Eye (tissue), 1 donor: ENCODE measurements at regions not wholly inside any gene's neighbourhood (a gene's known extent, or its start where the extent isn't known, plus 50 kb on each side); places are given as distances from the start of the nearest gene placed in this dataset.
"Not testable (repeated sequence)": the region's sequence is repeated elsewhere in the genome, so short reads cannot be mapped to it uniquely, and the experiment has no call there.

Source experiments
- DNase-seq: peaks from one replicate; pipeline ENCODE4 v3.0.0-alpha.2; 2015

DNA sequence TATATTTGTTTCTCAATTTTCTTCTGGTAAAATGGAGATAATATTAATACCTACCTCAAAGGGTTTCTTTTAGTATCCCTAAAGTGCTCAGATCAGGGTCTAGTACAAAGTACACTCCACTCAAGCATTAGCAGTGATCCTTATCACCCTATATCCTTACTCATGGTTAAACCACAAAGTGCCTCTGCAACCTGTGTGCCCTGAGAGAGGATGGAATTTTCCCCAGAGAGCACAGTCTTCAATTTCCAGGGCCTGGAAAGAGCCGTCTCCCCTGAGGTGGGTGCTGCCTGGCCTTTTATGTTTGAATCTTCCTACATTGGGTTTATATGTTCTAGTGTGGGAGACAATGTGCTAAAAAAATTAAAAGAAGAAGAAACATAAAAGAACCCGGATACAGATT, 183.1 kb upstream of the FBXO33 start:
- no peak for DNase-seq

DNA sequence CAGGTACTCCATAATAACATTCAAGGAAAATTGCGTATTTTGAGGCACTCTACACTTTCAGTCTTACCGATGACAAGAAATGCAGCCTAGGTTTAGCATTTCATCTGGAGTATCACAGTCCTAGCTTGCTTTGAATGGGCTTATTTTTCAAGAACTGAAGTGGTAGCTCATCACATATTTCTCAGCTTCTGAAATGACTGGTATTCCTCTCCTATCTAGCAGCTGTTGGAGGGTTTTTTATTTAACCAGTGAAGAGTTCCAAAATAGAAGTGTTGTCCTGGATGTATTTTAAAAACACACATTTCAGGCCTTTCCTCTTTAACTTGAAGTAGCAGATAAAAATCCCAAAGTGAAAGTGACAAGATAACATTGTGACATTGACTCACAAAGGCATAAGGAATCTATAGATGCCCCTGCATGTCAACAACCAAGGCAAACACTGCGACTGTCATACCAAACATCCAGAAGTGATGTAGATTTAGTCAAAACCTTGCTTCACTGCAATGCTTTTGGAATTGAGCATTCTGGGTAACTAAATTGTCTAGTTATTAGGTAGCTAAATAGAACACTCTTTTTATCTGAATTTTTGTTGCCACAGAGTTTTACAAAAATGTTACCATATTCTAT, 182.2 kb upstream of the FBXO33 start:
- DNase-seq = no peak

DNA sequence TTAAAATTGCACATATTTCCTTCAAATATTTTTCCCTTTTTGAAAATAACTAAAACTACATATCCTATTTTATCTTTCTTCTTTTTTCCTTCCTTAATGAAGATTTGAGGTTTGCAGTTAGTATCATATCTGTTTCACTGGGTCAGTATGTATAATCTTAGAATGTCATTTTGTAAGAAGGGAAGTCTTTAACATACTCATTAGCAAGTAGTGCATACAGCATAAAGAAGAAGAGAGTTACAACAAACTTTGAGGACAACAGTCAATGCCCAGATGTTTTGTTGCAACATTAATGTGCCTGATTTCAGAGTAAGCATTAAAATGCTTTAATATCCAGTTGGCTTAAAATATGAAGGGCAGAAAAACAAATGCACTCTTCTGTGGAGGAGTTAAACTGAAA, 176.9 kb upstream of the FBXO33 start:
- no peak for DNase-seq

DNA sequence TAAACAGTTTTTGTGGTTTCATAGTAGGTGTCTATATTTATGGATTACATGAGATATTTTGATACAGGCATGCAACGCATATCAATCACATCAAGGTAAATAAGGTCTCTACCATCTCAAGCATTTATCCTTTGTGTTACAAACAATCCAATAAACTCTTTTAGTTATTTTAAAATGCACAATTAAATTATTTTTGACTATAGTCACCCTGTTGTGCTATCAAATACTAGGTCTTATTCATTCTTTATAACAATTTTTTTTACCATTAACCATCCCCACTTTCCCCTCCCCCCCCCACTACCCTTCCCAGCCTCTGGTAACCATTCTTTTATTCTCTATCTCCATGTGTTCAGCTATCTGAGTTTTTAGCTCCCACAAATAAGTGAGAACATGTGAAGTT, 175.7 kb upstream of the FBXO33 start:
- no peak for DNase-seq

DNA sequence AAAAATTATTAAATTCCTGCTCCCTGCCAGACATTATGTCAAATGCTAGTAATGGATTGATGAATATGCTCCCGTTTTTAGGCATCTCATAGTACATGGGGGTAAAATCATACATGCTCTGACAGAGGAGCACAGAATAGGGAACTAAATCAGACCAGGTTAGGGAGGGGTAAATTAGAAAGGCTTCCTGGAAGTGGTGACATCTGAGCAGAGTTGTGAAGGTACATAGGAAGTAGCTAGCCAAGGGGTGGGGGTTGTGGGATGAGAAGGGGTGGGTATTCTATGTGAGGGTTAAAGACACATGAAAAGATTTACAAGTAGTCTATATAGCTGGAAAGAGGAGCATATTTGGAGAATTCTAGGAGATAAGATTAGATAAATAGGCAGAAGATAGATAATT, 171.7 kb upstream of the FBXO33 start:
- no peak for DNase-seq

DNA sequence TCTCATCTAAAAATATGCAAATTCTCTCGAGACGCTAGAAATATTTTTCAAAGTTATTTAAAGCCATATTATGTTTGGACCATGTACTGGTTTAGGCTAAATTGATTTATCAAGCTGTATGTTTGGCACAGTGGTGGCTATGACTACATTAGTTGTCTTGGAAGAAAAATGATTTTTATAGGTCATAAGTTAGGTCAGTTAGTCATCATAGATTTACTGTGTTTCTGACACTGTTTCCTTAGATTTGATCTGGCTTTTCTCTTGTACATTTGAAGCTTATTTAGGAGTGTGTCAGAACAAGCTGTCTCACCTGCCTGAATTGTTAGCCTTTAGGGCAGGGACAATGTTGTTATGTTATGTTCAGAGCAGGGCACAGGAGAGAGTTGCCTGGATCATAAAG, 161.1 kb upstream of the FBXO33 start:
- peak; percentile 5 for DNase-seq

DNA sequence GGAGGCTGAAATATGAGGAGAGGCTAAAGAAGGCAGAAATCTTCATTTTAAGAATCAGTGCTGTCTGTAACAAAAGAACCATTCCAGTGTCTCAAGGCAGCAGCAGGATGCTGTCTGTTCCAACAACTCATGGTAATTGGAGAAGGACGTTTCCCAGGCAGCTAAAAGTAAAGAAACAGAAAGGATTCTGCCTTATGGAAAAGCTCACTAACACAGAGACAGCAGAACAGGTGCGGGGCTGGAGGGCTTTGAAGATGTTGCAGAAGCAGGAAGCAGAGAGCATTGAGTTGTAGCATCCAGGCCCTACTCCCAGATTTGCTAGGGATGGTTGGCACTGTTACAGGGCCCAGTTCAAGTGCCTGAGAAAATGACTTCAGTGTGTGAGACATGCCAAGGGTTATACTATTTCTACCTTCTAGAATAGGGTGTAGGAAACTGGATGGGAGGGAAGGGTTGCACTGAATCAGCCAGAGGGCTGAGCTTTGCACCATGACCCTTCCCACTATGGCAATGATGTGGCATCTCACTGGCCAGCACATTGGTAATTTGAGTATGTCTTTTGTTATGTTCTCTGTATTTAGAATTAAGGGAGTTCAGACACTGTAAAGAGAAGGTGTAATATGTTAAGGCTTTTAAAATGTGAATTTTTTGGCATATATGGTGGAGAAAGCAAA, 160.0 kb upstream of the FBXO33 start:
- DNase-seq = no peak

DNA sequence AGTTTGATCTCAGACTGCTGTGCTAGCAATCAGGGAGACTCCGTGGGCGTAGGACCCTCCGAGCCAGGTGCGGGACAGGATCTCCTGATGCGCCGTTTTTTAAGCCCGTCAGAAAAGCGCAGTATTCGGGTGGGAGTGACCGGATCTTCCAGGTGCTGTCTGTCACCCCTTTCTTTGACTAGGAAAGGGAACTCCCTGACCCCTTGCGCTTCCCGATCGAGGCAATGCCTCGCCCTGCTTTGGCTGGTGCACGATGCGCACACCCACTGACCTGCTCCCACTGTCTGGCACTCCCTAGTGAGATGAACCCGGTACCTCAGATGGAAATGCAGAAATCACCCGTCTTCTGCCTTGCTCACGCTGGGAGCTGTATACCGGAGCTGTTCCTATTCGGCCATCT, 157.6 kb upstream of the FBXO33 start:
- DNase-seq = not testable (repeated sequence)

DNA sequence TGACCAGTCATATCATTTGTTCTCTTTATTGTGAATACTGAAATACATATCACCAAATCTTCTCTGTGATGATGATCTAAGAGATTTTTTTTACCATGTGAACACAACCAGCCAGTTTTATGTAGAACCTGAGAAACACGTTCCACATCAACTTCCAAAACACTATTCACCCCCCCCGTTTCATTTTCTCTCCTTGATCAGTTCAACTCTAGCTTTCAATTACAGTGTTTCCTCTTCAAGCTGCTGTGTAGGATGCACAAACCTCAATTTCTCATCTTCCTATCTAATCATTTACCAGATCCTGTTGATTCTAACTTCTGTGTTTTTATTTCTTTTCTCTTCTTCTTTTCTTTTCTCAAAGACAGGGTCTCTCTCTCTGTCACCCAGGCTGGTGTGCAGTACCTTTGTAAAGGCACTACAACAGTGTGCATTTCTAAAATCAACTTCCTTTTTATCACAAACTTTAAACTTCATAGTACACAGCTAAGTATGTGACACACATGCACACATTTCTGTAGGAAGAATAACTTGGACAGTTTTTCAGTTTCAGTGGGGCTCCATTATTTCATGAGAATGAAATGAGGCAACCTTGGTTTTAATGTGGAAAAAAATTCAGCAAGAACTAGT, 149.9 kb upstream of the FBXO33 start:
- DNase-seq = no peak

DNA sequence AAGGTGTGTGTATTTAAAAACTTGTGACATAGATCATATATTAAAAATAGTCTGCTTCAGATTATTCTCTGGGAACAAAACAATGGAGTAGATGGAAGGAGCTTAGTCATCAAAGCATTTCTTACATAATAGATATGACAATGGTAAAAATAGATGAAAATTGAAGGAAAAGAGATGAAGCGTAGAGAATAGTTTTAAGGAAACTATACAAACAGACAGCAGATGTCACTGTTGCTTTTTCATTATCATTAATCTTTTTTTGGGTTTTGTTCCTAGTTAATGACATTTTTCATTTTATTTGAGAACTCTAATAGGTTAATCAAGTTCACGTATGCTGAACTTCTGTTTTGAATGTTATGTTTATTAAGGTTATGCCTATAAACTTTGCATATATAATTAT, 149.2 kb upstream of the FBXO33 start:
- DNase-seq = peak; percentile 44

DNA sequence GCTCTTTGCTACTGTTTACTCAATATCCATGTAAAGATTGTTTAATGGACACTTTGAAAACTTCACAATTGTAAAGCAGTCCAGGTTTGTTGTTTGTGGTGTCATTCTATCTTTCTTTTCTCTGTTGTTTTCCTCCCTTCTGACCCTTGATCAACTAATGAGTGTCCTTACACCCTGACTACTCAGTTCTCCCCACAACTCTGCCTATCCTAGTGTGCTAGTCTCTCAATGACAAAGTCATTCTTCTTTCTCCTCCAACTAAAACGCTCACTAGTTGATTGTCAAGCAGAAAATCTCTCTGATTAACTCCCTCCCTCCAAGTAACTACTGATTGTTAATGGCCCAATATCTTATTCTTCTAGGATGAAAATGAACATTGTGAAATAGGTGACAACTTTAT, 148.5 kb upstream of the FBXO33 start:
- DNase-seq = no peak

DNA sequence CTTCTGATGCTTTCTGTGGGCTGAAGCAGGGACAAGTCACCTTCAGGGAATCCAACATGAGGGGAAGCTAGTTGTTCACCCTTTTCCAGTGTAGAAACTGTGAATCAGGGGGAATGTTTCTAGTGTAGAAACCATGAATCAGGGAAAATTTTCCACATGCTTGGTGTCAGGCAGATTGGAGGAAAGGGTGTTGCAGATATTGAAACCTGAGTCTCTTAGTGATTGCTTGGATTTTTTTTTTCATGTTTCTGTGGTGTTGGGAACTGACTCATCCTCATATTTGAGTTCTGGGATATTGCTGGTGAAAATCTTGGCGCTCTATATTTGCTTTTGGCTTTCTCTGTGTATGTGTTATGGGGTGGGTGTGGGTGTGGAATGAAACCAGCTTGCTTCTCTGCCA, 144.5 kb upstream of the FBXO33 start:
- DNase-seq = no peak

DNA sequence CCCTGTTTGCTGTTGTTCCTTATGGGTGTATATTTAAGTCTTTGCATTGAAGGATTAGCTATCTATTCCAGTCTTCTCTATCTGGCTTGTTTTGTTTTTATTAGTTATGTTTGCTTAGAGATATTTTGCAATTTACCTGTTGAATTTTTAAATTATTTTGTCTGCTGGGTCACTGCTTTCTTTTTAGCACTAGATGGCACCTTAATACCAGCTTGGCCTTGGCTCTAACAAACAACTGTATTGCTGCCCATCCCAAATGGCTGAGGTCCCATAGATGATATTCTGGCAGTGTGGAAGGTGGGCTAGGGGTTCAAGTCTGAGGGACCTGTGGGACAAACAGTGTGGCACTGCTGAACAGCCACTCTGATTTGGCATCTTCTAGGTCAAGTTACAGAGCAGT, 144.0 kb upstream of the FBXO33 start:
- DNase-seq = no peak

DNA sequence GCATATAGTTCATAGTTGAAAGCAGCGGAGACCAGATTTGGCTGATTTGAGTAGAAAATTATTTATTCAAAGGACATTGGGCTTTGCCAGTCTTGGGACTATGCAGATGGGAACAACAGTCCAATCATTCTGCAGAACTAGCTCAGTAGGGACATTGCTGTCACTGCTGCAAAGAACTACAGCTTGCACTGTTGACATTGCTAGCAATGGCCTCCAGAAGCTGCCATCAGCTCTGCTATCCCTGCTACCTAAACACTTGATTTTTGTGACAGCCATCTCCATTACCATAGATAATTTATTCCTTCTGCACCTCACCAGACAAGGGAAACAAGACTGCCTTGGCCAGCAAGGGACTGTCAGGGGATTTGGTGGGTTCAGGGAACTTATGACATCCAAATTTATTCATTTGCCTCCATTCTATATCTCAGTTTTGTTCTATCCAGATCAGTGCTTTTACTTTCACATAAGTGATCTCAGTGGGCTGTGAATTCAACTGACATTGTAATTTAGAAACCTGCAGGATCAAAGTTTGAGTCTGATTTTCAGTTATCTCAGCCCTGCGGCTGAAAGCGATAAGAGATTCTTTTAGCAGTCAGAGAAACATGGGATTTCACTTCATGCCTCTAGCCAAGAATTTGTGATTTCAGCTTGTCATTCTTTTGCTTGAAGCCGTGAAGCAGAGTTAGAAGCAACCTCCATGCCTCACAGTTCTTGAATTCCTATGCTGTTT, 136.7 kb upstream of the FBXO33 start:
- peak; percentile 2 for DNase-seq

DNA sequence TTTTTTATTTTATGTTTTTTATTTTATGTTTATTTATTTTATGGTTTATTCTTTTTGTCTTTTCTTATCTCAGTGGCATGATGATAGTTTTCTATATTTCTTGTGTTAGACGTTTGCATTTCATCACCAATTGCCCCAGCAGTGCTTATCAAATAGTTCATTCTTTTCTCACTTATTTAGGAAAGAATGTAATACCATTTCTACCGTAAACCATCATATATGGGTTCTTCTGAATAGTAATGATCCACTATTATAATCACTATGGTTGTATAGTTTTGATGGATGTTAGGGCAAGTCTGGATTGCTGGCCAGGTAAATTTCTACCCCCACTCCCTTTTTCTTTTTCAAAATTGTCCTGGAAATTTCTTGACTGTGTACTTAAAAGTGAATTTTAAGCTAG, 134.6 kb upstream of the FBXO33 start:
- no peak for DNase-seq

DNA sequence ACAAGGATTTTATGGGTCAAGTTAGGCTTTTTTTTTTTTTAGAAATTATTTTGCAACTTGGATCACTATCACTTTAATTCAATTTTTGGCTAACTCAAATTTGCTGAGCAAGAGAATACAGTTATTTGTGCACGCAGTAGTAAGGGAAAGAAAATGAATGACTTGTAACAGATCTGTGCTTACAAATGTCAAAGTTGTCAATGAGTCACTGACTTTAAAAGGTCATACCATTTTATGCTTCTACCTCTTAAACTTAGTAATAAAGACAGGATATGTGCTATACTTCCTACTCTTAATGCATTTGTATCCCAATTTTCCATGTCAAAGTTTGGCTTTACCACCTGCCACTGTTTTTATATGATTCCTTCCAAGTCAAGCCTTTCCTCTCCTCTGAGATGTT, 131.1 kb upstream of the FBXO33 start:
- no peak for DNase-seq

DNA sequence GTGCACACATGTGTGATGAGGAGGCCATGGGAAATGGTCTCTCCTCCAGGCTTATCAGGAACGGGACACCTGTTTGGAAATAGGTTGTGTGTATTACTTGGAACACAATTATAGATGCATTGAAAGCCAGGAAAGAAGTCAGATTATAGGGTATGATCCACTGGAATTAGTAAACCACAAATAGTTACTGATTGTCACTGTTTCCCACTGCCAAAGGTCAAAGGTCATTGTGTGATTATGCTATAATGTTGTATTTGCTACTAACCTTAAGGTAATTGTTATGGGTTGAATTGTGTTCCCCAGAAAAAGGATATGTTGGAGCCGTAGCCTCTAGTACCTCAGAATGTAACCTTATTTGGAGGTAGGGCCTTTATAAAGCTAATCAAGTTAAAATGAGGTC, 129.9 kb upstream of the FBXO33 start:
- no peak for DNase-seq

DNA sequence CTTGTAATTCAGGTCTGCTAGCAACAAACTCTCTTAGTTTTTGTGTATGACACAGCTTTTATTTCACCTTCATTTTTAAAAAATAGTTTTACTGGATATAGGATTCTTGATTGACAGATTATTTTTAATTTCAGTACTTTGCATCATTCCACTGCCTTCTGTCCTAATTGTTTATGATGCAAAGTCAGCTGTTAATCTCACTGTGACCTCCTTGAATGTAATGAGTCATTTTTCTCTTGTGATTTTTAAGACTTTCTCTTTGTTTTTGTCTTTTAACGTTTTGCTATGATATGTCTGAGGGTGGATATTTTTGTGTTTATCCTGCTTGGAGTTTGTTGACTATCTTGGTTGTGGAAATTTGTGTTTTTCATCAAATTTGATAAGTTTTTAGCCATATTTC, 126.3 kb upstream of the FBXO33 start:
- no peak for DNase-seq

DNA sequence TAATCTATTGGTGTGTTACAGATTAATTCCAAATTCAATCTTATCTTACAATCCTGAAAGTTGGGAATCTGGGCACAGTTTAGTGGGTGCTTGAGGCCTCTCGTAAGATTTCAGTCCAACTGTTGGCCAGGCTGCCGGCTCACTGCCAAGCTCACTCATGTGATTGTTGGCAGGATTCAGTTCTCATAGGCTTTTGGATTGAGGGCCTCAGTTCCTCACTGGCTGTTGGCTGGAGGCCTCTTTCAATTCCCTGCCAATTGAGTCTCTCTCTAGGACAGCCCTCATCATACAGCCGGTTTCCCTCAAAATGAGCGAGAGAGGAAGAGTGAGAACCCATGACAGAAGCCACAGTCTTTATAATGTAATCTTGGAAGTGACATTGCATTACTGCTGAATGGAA, 123.5 kb upstream of the FBXO33 start:
- peak; percentile 6 for DNase-seq

DNA sequence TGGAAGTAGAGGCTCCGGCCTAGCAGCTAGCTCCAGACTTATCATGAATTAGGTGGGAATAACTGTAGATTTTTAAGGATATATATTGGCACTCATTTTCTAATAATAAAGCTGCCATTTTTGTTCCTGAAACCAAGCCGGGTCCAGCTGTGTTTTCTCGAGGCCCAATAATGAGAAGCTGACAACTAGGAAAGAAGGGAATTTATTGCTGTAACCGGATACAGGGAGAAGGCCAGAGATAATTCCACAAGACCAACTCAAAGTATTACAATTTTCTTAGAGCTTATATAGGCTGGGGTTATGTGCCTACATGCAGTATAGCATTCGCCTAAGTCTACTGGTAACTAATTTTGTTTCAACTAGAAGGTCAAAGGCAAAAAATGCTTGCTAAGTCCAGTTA, 122.3 kb upstream of the FBXO33 start:
- no peak for DNase-seq

DNA sequence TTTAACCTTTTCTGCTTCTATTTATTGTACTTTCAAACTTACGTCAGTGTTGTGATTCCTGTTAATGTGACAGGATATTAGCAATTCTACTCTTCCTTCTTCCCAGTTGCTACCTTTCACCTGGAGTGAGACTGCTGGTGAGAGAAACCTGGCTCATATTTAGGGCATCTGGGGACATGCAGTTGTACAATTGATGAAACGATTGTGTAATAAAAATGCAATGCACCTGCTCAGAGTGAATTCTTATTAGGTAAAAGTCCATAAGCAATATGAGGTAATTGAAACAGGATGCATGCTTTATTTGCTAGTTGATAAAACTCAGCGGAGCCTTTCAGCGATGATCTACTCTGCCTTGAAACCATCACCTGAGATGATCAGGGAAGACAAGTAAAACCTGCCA, 116.1 kb upstream of the FBXO33 start:
- no peak for DNase-seq

DNA sequence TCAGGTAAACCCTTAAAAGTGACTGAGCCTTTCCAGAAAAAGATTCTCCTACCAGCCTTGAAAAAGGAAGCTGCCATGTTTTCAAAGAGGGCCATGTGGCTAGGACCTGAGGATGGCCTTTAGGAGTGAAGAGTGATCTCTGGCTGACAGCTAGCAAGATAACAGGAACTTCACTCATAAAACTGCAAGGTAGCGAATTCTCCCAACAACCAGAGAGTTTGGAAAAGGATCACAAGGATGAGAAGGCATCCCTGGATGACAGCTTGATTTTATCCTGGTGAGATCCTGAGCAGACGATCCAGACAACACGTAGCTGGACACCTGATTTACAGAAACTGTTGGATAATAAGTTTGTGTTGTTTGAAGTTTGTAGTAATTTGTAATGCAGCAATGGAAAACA, 115.6 kb upstream of the FBXO33 start:
- DNase-seq = no peak

DNA sequence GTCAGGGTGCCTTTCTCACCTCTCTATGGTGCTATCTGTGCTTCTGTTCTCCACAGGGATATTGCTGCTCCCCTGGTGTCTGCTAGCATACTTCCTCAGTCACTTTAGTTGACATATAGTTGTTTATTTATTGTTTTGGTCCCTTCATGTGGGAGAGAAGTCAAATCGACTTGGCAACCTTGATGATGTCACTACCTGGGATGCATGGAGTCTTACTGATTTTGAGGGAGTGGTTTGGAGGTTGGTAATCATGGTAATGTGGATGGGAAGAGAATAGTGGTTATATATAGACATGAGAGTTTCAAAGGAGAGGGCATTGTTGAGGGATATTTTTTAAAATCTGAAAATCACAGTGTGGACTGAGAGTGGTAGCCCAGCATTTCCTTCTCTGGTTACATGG, 73.6 kb upstream of the FBXO33 start:
- DNase-seq = no peak

DNA sequence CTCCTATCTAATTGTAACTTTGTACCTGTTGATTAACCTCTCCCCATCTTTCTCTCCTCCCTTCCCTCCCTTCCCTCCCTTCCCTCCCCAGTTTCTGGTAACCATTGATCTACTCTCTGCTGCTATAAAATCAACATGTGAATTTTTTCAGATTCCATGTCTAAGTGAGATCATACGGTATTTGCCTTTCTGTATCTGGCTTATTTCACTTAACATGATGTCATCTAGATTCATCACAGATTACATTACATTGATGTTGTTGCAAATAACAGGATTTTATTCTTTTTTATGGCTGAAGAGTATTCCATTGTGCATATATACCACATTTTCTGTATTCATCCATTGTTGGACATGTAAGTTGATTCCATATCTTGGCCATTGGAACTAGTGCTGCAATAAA, 68.0 kb upstream of the FBXO33 start:
- DNase-seq = no peak
